Loucy (cell line): ENCODE measurements at regions not wholly inside any gene's neighbourhood (a gene's known extent, or its start where the extent isn't known, plus 50 kb on each side); places are given as distances from the start of the nearest gene placed in this dataset.

Experiments used
- H2AFZ ChIP-seq: fragments of 200-600 bp; sonication (generic); 2 replicates; pipeline ENCODE4 v1.6.0; 2016; ENCODE audit warnings: antibody characterized with exemption, mild to moderate bottlenecking, low read length, moderate library complexity
- H3F3A ChIP-seq: fragments of 200-600 bp; 2 replicates; pipeline ENCODE4 v1.6.0; 2016; ENCODE audit warnings: antibody characterized with exemption, low read depth, mild to moderate bottlenecking
- H3K27me3 ChIP-seq: fragments of 200-600 bp; sonication (generic); 2 replicates; pipeline ENCODE4 v1.6.1; 2014; ENCODE audit warnings: low read length, mild to moderate bottlenecking; ENCODE audit not compliant: insufficient read depth, poor library complexity, severe bottlenecking
- H3K36me3 ChIP-seq: fragments of 200-600 bp; sonication (generic); 2 replicates; pipeline ENCODE4 v1.6.1; 2016; ENCODE audit warnings: low read length; ENCODE audit not compliant: insufficient read depth
- H3K4me1 ChIP-seq: fragments of 200-600 bp; sonication (generic); 2 replicates; pipeline ENCODE4 v1.5.1; 2014; ENCODE audit warnings: low read length, mild to moderate bottlenecking; ENCODE audit not compliant: insufficient read depth, poor library complexity, severe bottlenecking
- H3K4me2 ChIP-seq: fragments of 200-600 bp; sonication (generic); 2 replicates; pipeline ENCODE4 v1.6.0; 2014; ENCODE audit warnings: antibody characterized with exemption, low read length, low read depth, mild to moderate bottlenecking; ENCODE audit not compliant: poor library complexity, severe bottlenecking
- H3K4me3 ChIP-seq: fragments of 200-600 bp; sonication (generic); 2 replicates; pipeline ENCODE4 v1.5.1; 2014; ENCODE audit warnings: low read length, mild to moderate bottlenecking, mixed read lengths; ENCODE audit not compliant: poor library complexity, severe bottlenecking
- H3K79me2 ChIP-seq: fragments of 200-600 bp; sonication (generic); 2 replicates; pipeline ENCODE4 v1.6.1; 2014; ENCODE audit warnings: low read length; ENCODE audit not compliant: insufficient read depth
- H3K9ac ChIP-seq: fragments of 200-600 bp; sonication (generic); 2 replicates; pipeline ENCODE4 v1.6.0; 2014; ENCODE audit warnings: mild to moderate bottlenecking, low read depth, low read length, moderate library complexity; ENCODE audit not compliant: poor library complexity, severe bottlenecking
- H3K9me2 ChIP-seq: fragments of 200-600 bp; sonication (generic); replicated peaks from 2 replicates; pipeline ENCODE4 v1.6.1; 2016; ENCODE audit warnings: low read depth, low read length, mixed read lengths
- H3K9me3 ChIP-seq: fragments of 200-600 bp; sonication (generic); 2 replicates; pipeline ENCODE4 v1.6.1; 2014; ENCODE audit warnings: mild to moderate bottlenecking, antibody characterized with exemption, low read length, low read depth; ENCODE audit not compliant: insufficient read depth
- H4K20me1 ChIP-seq: fragments of 200-600 bp; sonication (generic); 2 replicates; pipeline ENCODE4 v1.6.0; 2014; ENCODE audit warnings: antibody characterized with exemption, low read length, mild to moderate bottlenecking; ENCODE audit not compliant: insufficient read depth, poor library complexity, severe bottlenecking
- CTCF ChIP-seq: fragments of 200-600 bp; sonication (generic); conservative IDR thresholded peaks from 2 replicates; pipeline ENCODE4 v1.5.1; 2014; ENCODE audit warnings: mild to moderate bottlenecking, antibody characterized with exemption, low read length
- EZH2phosphoT487 ChIP-seq: fragments of 200-600 bp; IDR thresholded peaks from 2 replicates; pipeline ENCODE4 v1.6.1; 2018; ENCODE audit warnings: antibody characterized with exemption, mild to moderate bottlenecking, moderate library complexity, borderline replicate concordance

- no peaks in the 10 kb centered on the region for H3K4me1 ChIP-seq
- no peaks in the 10 kb centered on the region for H4K20me1 ChIP-seq
- H3K4me3 ChIP-seq = no peak overlapping the region
- H3K9me2 ChIP-seq = no peaks in the 10 kb centered on the region
- no peaks in the 10 kb centered on the region for H3K27me3 ChIP-seq
- H3K9me3 ChIP-seq = no peaks in the 10 kb centered on the region; the same call in 1 of the 2 replicates
- no peaks in the 10 kb centered on the region for H3K36me3 ChIP-seq
- no peak overlapping the region for H3K4me2 ChIP-seq
- no peaks in the 10 kb centered on the region for H3K79me2 ChIP-seq
- H3F3A ChIP-seq = no peaks in the 10 kb centered on the region
- H2AFZ ChIP-seq = no peak overlapping the region
- no peak for TF ChIP-seq EZH2phosphoT487
- no peak overlapping the region for H3K9ac ChIP-seq
Measured at GRCh38 chr10:5303504-5303903, 61.3 kb upstream of the UCN3 start.

- Histone ChIP-seq H3K4me2 (no peak overlapping the region), H3K36me3 (no peaks in the 10 kb centered on the region), H3K9me3 (no peaks in the 10 kb centered on the region; the same call in 1 of the 2 replicates), H4K20me1 (no peaks in the 10 kb centered on the region), H3K4me3 (no peak overlapping the region), H3K27me3 (no peaks in the 10 kb centered on the region), H3K9me2 (no peaks in the 10 kb centered on the region), H3K9ac (no peak overlapping the region), H3K79me2 (no peaks in the 10 kb centered on the region), H2AFZ (no peak overlapping the region), H3F3A (no peaks in the 10 kb centered on the region), H3K4me1 (no peaks in the 10 kb centered on the region)
- TF ChIP-seq EZH2phosphoT487 (no peak), CTCF (no peak)
Measured at GRCh38 chr10:5305374-5305773, 59.4 kb upstream of the UCN3 start.

GRCh38 chr10:5310914-5311313 is 53.9 kb upstream of the UCN3 start:
- no peaks in the 10 kb centered on the region; the same call in 1 of the 2 replicates for H3K9me3 ChIP-seq
- no peak overlapping the region for H3K4me2 ChIP-seq
- H4K20me1 ChIP-seq = no peaks in the 10 kb centered on the region
- H3K27me3 ChIP-seq = no peaks in the 10 kb centered on the region
- H3K79me2 ChIP-seq = no peaks in the 10 kb centered on the region
- H3F3A ChIP-seq = no peaks in the 10 kb centered on the region
- H3K4me3 ChIP-seq = no peak overlapping the region
- H3K9ac ChIP-seq = no peak overlapping the region
- H3K9me2 ChIP-seq = no peaks in the 10 kb centered on the region
- H3K4me1 ChIP-seq = peaks cover 17% of the 10 kb centered on the region
- TF ChIP-seq EZH2phosphoT487 (no peak), CTCF (no peak)
- no peak overlapping the region for H2AFZ ChIP-seq
- H3K36me3 ChIP-seq = no peaks in the 10 kb centered on the region

GRCh38 chr10:5311617-5312016 is 53.1 kb upstream of the UCN3 start:
- Histone ChIP-seq H3K4me2 (no peak overlapping the region), H4K20me1 (no peaks in the 10 kb centered on the region), H3K27me3 (no peaks in the 10 kb centered on the region), H3K9me3 (no peaks in the 10 kb centered on the region), H3K9ac (no peak overlapping the region), H3K4me3 (no peak overlapping the region), H3K4me1 (peaks cover 19% of the 10 kb centered on the region), H3K79me2 (no peaks in the 10 kb centered on the region), H2AFZ (no peak overlapping the region), H3K36me3 (no peaks in the 10 kb centered on the region), H3K9me2 (no peaks in the 10 kb centered on the region), H3F3A (no peaks in the 10 kb centered on the region)
- TF ChIP-seq CTCF (no peak), EZH2phosphoT487 (no peak)
